NCI-H1105 (cell line): ENCODE measurements at regions not wholly inside any gene's neighbourhood (a gene's known extent, or its start where the extent isn't known, plus 50 kb on each side); places are given as distances from the start of the nearest gene placed in this dataset.

ENCODE experiments used
- DNase-seq: peaks from one replicate; lab custom pipeline; 2025; lab: John Stamatoyannopoulos, UW

DNA sequence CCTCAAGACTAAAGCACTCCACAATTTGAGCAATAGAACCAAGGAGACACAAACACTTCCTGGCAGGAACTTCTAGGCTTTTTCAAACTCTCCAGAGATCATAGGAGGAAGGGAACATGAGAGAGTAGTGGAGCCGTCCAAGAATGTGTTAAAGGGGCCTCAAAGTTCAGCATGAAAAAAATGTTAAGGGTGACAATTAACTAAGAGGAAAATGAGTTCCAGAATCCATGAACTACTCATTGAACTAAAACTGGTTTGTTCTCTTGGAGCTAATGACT, 122.0 kb downstream of the WIF1 start:
- no peak for DNase-seq
